HG03135 (cell line): ENCODE measurements at regions not wholly inside any gene's neighbourhood (a gene's known extent, or its start where the extent isn't known, plus 50 kb on each side); places are given as distances from the start of the nearest gene placed in this dataset.
"Not testable (repeated sequence)": the region's sequence is repeated elsewhere in the genome, so short reads cannot be mapped to it uniquely, and the experiment has no call there.

Experiments used
- ATAC-seq: cut with Tn5 transposase; IDR thresholded peaks from one replicate; pipeline ENCODE4 v1.9.1; 2021; ENCODE audit warnings: mild to moderate bottlenecking, moderate library complexity; ENCODE audit not compliant: unreplicated experiment

DNA sequence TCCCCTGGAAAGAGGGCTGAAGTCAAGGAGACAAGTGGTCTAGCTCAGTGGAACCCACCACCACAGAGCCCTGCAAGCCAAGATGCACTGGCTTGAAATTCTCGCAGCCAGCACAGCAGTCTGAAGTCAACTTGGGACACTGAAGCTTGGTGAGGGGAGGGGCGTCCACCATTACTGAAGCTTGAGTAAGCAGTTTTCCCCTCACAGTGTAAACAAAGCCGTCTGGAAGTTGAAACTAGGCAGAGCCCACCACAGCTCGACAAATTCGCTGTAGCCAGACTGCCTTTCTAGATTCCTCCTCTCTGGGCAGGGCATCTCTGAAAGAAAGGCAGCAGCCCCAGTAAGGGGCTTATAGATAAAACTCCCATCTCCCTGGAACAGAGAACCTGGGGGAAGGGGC, 87.3 kb upstream of the KITLG start:
- not testable (repeated sequence) for ATAC-seq

DNA sequence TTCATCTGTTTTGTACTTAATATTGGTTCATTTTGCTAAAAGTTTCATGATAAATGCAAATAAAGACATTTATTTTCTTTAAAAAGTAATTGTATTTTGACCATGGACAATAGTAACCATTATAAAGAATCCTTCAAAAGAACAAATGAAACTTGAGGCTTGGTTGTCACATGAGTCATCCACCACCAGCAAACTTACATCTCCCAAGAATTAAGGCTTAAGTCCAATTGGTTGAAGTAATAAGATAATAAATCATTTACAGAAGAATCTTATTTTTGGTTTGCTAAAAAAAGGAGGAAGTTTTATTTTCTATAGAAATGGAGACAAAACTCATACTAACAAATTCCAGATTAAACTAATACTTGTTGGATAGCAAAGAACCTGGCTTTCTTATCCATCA, 84.8 kb upstream of the KITLG start:
- no peak for ATAC-seq

DNA sequence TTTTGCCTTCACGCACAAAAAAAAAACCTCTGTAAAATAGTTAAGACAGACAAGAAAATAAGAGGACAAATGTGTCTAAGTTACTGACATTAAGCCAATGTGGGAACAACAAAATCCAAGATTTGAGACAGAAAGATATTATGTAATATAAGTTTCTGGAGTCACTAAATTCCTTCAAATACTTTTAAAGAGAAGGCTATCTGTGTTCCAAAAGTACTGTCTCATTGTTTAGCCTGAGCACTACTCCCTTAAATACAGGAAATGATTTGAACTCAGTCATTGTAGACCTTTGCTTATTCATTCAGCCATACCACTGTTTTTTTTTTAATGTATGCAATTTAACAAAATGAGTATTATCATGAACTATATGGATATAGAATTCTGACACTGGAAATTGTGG, 82.7 kb upstream of the KITLG start:
- ATAC-seq, result no peak

DNA sequence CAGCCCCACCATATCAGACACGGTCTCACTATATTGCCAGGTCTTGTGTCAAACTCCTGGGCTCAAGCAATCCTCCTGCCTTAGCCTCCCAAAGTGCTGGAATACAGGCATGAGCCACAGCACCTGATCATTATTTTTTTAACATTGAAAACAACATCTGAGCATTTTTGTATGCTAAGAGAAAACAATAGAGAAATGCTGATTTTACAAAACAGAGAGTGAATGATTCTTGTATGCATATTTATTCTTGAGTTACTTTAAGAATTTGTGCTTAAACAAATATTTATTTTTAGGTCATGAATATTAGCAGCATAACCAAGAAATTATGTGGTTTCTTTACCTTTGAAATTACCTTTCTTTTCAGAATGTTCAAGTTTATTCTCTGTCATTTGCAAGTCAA, 81.8 kb upstream of the KITLG start:
- no peak for ATAC-seq

DNA sequence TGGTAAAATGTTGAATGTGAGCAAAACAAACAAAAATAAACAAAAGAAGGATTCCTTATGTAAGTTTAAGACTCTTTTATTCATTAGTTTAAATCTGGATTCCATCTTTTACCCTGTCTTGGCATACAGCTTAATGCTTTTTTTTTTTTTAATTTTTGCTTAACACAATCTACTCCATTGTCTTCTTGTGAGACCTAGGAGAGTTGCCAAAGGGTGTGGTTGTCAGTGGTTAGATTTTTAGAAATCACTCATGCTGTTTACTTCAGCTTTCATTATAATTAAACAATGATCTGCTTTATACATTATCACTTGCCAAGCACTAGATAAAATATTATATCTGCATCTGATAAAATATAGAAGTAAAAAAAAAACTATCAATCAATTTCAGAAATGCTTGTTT, 77.7 kb upstream of the KITLG start:
- ATAC-seq, result no peak

DNA sequence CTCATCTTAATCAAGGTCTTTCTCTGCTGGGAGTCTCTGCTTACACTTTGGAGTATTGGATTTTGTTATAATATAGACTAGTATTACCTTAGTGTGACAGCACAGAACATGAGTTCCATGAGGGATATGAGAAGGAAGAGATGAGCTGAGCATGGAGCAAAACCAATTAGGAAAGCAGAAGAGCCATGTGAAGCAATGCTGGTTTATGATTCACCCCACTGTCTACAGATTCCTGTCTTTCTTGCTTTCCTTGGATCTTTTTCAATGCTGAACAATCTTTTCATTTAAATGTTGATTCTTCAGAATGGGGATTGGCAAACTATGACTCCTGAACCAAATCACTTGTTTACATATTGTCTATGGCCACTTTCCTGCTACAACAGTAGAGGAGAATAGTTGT, 70.4 kb upstream of the KITLG start:
- no peak for ATAC-seq

DNA sequence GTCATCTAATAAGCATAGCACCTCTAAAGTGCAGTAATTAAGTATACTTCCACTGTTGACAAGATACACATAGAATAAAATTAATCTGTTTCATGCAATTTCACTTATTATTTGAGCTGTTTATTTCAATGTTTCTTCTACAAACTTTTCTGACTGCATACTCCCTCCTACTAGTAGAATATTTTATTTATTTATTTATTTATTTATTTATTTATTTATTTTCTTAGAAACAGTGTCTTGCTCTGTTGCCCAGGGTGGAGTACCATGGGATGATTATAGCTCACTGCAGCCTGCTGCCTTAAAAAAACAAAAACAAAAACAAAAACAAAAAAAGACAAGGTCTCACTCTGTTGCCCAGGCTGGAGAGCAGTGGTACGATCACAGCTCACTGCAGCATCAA, 68.4 kb upstream of the KITLG start:
- ATAC-seq, result no peak

DNA sequence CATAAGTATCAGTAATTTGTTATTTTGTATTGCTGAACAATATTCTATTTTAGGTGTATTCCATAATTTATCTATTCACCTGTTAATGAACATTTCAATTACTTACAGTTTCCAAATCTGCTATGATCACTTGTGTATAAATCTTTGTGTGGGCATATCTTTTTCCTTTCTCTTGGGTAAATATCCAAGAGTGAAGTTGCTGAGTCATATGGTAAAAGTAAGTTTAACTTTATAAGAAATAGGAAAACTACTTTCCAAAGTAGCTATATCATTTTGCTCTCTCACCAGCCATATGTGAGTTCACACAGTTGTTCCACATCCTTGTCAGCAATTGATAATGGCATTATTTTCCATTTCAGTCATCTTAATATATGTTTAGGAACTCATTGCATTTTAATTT, 66.6 kb upstream of the KITLG start:
- no peak for ATAC-seq

DNA sequence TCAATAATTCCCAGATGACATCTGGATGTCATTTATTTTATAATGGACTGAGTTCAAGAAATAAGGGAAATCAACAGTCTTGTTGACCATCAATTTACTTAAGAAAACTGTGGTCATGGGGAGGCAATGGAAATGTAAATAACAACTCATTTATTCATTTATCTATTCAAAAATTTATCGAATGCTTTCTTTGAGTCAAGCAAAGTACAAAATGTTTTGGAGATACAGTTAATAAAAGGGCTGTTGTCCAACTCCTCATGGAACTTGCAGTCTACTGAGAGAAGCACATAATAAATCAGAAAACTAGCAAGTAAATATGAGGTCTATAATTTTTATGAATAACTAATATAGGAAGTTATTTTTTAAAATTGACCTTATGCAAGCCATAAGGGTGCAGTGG, 65.5 kb upstream of the KITLG start:
- ATAC-seq, result no peak

DNA sequence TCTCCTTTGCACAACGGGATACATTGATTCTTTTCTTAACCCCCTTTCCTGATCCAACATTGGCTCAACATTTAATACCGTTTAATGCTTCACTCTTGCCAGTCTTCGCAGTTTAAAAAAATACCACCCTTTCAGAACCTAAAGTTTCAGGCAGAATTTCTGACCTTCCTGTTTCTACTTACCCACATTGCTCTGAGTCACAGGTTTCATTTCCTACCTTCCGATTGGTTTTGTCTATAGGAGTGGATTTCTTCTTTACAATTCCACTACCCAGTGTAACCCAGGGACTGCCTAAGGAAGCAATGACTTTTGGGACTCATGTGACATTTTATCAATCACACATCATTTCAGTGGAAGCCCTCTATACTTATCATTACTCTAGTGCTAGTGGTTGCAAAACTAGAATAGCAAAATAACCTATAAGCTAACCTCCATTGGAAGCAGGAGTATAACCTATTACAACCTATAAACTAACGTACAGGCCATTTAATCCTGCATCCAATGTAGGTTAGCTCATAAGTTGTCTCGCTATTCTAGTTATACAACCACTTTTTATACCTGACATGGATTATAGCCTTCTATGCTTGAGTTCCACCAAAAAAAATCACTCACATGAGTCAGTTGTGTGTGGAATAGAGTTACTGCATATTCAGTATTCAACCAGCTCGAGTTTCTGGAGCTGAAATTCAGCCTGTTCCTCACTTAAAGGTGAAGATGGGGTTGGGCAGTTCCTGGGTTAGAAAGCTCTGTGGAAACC, 64.9 kb upstream of the KITLG start:
- no peak for ATAC-seq

DNA sequence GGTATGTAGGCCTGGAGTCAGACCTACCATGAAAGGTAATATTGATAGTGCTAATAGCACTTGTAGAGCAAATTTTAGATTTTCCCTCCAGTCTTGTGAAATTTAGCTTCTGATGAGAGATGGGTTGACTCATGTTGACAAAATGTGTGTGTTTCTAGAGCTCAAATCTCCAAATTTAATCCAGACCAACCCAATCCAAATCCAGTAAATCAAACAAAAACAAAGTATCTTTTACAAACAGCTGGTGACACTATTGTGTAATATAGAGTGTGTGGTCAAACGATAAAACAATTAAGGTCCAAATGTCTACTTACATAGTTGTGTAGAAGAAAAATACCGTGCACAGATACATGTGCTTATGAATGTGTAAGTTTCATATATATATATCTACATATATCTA, 63.4 kb upstream of the KITLG start:
- no peak for ATAC-seq

DNA sequence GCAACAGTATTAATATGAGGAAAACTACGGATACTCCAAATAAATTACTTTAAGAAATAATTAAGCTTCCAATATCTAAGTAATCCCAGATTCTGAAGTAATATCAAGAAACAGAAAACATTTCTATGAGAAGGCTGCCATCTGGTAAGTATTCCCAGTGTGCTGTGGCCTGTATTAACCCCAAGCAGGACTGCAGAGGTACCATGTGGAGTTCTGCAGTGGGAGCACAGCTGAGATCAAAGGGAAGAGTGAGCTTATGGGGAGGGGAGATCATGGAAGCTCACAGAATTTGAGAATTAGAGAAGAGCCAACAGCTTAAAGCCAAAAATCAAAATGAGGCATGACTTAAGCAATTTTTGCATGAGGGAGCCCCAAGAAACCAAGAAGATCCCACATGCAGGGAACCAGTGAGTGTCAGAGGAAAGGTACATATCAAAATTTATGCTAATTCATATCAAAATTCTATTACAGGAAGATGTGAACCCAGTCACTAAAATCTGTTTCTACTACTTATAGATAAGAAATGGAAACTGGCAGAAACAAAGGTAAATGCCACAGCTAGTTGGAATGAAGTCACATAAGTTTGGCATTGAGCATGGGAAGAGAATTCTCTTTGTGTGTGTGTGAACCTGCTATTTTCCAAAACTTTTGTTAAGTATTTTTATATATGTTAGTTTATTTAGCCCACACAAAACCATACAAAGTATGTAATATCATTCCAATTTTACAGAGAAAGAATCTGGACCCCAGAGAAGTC, 62.6 kb upstream of the KITLG start:
- ATAC-seq, result no peak

DNA sequence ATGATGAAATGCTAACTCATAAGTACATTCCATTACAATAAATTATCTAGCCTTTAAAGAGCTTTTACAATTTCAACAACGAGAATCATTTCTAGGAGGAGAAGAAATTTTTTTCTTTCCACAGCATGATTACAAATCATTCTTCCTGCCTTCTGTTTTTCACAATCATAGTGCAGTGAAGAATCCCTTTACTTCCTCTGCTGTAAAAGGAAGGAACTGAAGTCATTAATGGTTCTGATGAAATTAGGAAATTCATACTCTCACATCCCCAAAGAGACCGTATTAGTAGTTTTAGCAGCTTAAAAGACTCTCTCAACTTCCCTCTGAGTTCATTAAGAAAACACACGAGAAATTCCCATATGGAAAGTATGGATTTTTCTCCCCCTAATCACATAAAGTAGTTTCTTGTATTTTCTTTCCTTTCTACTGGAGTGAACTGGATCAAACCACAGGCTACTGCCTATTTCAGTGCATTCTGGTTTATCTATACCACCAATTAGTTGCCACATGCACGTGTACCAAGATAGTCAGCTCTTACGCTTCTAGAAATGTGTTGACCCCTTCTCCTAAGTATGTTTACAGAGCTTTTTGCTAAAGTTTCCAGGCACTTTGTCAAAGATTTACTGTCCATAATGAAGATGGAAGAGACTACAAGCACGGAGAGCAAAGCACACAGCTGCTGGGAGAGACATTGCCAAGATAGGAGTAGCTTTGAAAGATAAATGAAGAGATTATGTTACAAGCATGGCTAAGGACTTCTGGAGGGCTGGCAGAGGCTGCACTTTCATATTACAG, 58.9 kb upstream of the KITLG start:
- no peak for ATAC-seq

DNA sequence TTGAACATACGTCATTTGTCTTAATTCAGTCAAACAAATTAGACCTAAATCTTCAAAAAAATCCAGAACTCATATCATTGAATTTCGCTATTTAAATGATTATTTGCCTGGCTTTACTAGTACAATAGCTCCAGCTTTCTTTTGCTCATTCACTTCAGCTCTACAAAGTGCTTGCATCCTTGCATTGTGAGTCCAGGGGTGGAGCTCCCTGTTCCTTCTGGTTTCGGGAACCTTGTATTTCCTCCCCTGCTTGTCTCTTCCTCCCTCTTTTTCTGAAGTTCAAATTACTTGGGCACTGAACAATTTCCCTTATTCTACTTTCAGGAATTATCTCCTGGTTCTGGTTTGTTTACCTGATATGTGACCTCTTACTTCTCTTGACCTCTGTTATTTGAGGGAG, 58.1 kb upstream of the KITLG start:
- ATAC-seq, result no peak

DNA sequence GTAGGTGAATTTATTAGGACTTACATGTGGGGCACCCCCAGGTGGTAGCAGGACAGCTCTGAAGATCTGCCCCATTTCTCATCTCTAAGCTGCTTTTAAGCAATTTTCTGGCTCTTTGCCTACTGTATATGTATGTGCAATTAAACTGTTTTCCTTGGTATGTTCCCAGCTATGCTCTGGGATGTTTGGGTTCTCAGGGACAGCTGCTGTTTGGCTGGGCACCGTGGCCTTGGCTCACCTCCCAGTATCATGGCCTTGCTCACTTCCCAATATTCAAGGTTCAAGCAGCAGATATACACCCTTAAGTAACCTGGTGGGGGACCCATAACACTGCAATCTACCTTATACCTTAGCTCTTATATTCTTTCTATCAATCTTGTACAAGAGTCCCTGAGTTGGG, 53.7 kb upstream of the KITLG start:
- no peak for ATAC-seq

DNA sequence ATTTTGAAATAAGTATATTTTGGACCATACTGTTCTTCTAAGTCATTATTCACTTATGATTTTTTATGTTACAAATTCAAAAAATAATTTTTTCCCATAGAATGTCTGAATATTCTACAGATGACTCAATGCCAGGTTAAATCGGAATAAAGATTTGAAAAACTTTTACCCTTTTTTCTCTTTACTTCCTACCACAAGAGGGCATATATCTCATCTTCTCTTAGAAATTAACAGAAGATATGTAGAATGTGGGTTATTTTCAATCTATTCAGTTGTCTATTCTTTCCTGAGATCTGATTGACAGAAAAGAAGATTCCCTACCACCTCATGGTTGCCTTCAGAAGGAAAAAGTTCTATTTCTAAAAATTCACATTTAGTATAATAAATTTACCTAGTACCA, 53.0 kb upstream of the KITLG start:
- no peak for ATAC-seq

DNA sequence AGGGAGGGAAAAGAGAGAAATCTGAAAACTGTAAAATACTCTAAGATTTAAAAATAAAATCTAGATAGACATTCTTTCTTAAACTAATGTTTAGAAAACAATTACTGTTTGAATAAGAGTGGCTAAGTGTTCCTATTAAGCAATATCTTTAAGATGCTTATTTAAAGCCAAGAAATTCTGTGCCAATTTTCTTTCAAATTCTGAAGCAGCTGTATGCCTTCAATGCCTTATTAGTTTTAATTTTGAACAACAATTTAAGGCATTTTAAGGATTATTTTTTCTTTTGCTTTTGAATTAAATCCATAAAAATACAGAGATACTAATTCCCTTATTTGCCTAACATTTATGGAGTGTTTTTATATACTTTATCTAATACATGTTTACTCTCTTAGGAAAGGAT, 50.3 kb upstream of the KITLG start:
- ATAC-seq, result no peak
